HCT116 (cell line): ENCODE measurements at regions not wholly inside any gene's neighbourhood (a gene's known extent, or its start where the extent isn't known, plus 50 kb on each side); places are given as distances from the start of the nearest gene placed in this dataset.

Source experiments
- ATAC-seq: fragments of 200-7000 bp; cut with Tn5 transposase; 2 replicates; pipeline ENCODE4 v1.9.1; 2020; ENCODE audit warnings: mild to moderate bottlenecking, moderate library complexity
- BruUV-seq: library from RNA; stranded (reverse); fragments of 400-500 nt; replicated peaks from 2 replicates; lab custom pipeline; 2021; lab: Mats Ljungman, UMichigan
- CTCF ChIA-PET: fragments of 300-600 bp; sonication (Branson Sonifier 250); formaldehyde crosslinking; loops from one replicate; lab custom pipeline; 2021; ENCODE audit warnings: antibody characterized with exemption; lab: Charles Lee
- POLR2A ChIA-PET: fragments of 300-600, 350-600 bp; sonication (Branson Sonifier 250); formaldehyde crosslinking; loops from one replicate; lab custom pipeline; 2021; ENCODE audit warnings: antibody characterized with exemption; lab: Charles Lee
- RAD21 ChIA-PET, 2 experiments: fragments of 300-600 bp; sonication (Branson Sonifier 250); formaldehyde crosslinking; loops; one replicate each; lab custom pipeline; 2023; ENCODE audit warnings: low total read pairs in 2 of 2; ENCODE audit not compliant: uncharacterized antibody in 2 of 2, unreplicated experiment in 2 of 2, low non-redundant PET in 1 of 2; lab: Charles Lee
- DNase-seq: peaks from one replicate; pipeline ENCODE4 v3.0.0-alpha.2; 2010; ENCODE audit warnings: low read depth, low spot score
- H2AFZ ChIP-seq: fragments of 200-600 bp; shearing (Covaris generic), sonication (generic); 2 replicates; pipeline ENCODE4 v1.6.1; 2017; ENCODE audit warnings: low read depth, mixed run types, mixed read lengths, antibody characterized with exemption, low read length; ENCODE audit not compliant: poor library complexity, severe bottlenecking
- H3K27ac ChIP-seq: 2 replicates; pipeline ENCODE4 v1.5.1; 2012; ENCODE audit warnings: low read depth, low read length
- H3K27me3 ChIP-seq: fragments of 200-600 bp; sonication (generic); 2 replicates; pipeline ENCODE4 v1.6.1; 2016; ENCODE audit warnings: mixed run types, low read length, mixed read lengths; ENCODE audit not compliant: insufficient read depth
- H3K36me3 ChIP-seq, 2 experiments: fragments of 200-500 bp in 1 of 2; fragments of 200-600 bp in 1 of 2; sonication (Bioruptor generic) in 1 of 2; sonication (generic) in 1 of 2; 2 replicates each; pipeline versions ENCODE4 v1.5.1 to v1.6.1; 2014 to 2016; ENCODE audit warnings: low read length in 2 of 2, inconsistent platforms in 1 of 2, mixed read lengths in 1 of 2, mixed run types in 1 of 2; ENCODE audit not compliant: insufficient read depth in 2 of 2, control insufficient read depth in 1 of 2
- H3K4me1 ChIP-seq, 2 experiments: fragments of 200-600 bp in 1 of 2; sonication (generic) in 1 of 2; 2 replicates each; pipeline versions ENCODE4 v1.5.1 to v1.6.1; 2012 to 2017; ENCODE audit warnings: low read length in 2 of 2, inconsistent platforms in 1 of 2, mild to moderate bottlenecking in 1 of 2, mixed read lengths in 1 of 2, mixed run types in 1 of 2, moderate library complexity in 1 of 2; ENCODE audit not compliant: insufficient read depth in 2 of 2, control insufficient read depth in 1 of 2
- H3K4me2 ChIP-seq: fragments of 200-600 bp; sonication (generic); 2 replicates; pipeline ENCODE4 v1.6.1; 2017; ENCODE audit warnings: mixed run types, low read length, mixed read lengths
- H3K4me3 ChIP-seq, 2 experiments: fragments of 200-600 bp in 1 of 2; sonication (generic) in 1 of 2; replicated peaks in 1 of 2; 2 replicates each; pipeline ENCODE4 v1.5.1; 2011 to 2016; ENCODE audit warnings: low read length in 2 of 2, control low read depth in 1 of 2, low read depth in 1 of 2, mild to moderate bottlenecking in 1 of 2, mixed read lengths in 1 of 2, mixed run types in 1 of 2
- H3K79me2 ChIP-seq: fragments of 200-600 bp; sonication (generic); 2 replicates; pipeline ENCODE4 v1.6.1; 2017; ENCODE audit warnings: mild to moderate bottlenecking, mixed run types, low read length, moderate library complexity, mixed read lengths; ENCODE audit not compliant: insufficient read depth
- H3K9ac ChIP-seq: fragments of 200-600 bp; sonication (generic); 2 replicates; pipeline ENCODE4 v1.6.1; 2016; ENCODE audit warnings: low read length, mixed read lengths
- H3K9me2 ChIP-seq: fragments of 200-600 bp; sonication (generic), shearing (Covaris generic); 2 replicates; pipeline ENCODE4 v1.6.1; 2017; ENCODE audit warnings: mixed run types, mild to moderate bottlenecking, moderate library complexity; ENCODE audit not compliant: insufficient read depth
- H3K9me3 ChIP-seq, 2 experiments: fragments of 200-500 bp in 1 of 2; fragments of 200-600 bp in 1 of 2; sonication (Bioruptor generic) in 1 of 2; sonication (generic) in 1 of 2; 2 replicates each; pipeline ENCODE4 v1.6.1; 2014 to 2017; ENCODE audit warnings: low read length in 2 of 2, mixed read lengths in 2 of 2, inconsistent platforms in 1 of 2, low read depth in 1 of 2, mild to moderate bottlenecking in 1 of 2, mixed run types in 1 of 2, moderate library complexity in 1 of 2; ENCODE audit not compliant: control insufficient read depth in 1 of 2, insufficient read depth in 1 of 2
- H4K20me1 ChIP-seq: fragments of 200-600 bp; sonication (generic), shearing (Covaris generic); 2 replicates; pipeline ENCODE4 v1.6.1; 2017; ENCODE audit warnings: mixed run types, mild to moderate bottlenecking, moderate library complexity; ENCODE audit not compliant: insufficient read depth
- CBX3 ChIP-seq: IDR thresholded peaks from 2 replicates; pipeline ENCODE4 v1.6.1; 2012; ENCODE audit warnings: low read depth
- CEBPB ChIP-seq: IDR thresholded peaks from 2 replicates; pipeline ENCODE4 v1.6.1; 2012; ENCODE audit warnings: low read depth
- EZH2phosphoT487 ChIP-seq: fragments of 200-600 bp; IDR thresholded peaks from 2 replicates; pipeline ENCODE4 v1.6.1; 2018; ENCODE audit warnings: antibody characterized with exemption, borderline replicate concordance
- FOSL1 ChIP-seq: IDR thresholded peaks from 2 replicates; pipeline ENCODE4 v1.6.1; 2012; ENCODE audit warnings: low read depth
- JUND ChIP-seq: IDR thresholded peaks from 2 replicates; pipeline ENCODE4 v1.6.1; 2012
- POLR2AphosphoS5 ChIP-seq: IDR thresholded peaks from 2 replicates; pipeline ENCODE4 v1.6.1; 2011; ENCODE audit warnings: mild to moderate bottlenecking, low read depth, low read length, moderate library complexity
- RAD21 ChIP-seq: IDR thresholded peaks from 2 replicates; pipeline ENCODE4 v1.6.1; 2012; ENCODE audit warnings: low read depth, mild to moderate bottlenecking
- SIN3A ChIP-seq: IDR thresholded peaks from 2 replicates; pipeline ENCODE4 v1.6.1; 2012; ENCODE audit warnings: low read depth
- SP1 ChIP-seq: IDR thresholded peaks from 2 replicates; pipeline ENCODE4 v1.6.1; 2012; ENCODE audit warnings: low read depth
- SRF ChIP-seq: IDR thresholded peaks from 2 replicates; pipeline ENCODE4 v1.6.1; 2012; ENCODE audit warnings: low read depth
- ZFX ChIP-seq: fragments of 450-650 bp; IDR thresholded peaks from 2 replicates; pipeline ENCODE4 v1.6.1; 2017
- ZNF274 ChIP-seq: fragments of 200-500 bp; sonication (Bioruptor generic); IDR thresholded peaks from 2 replicates; pipeline ENCODE4 v1.6.1; 2014; ENCODE audit warnings: mild to moderate bottlenecking, low read depth, low read length, inconsistent platforms
- intact Hi-C: fragments of 100-400 bp; cut with micrococcal nuclease; formaldehyde crosslinking; loops from 2 replicates; pipeline ENCODE4 v1.10.0; 2022
- TF ChIP-seq, protein P1 (sequence below): IDR thresholded peaks from 2 replicates; pipeline ENCODE4 v1.6.1; 2012
- TF ChIP-seq, protein P2 (sequence below): IDR thresholded peaks from 2 replicates; pipeline ENCODE4 v1.6.1; 2012; ENCODE audit warnings: low read depth
- TF ChIP-seq, protein P3 (sequence below): IDR thresholded peaks from 2 replicates; pipeline ENCODE4 v1.6.1; 2011; ENCODE audit warnings: mild to moderate bottlenecking, low read length, moderate library complexity; ENCODE audit not compliant: insufficient replicate concordance; ENCODE audit errors: extremely low read depth
- TF ChIP-seq, protein P4 (sequence below): IDR thresholded peaks from 2 replicates; pipeline ENCODE4 v1.6.1; 2012

DNA sequence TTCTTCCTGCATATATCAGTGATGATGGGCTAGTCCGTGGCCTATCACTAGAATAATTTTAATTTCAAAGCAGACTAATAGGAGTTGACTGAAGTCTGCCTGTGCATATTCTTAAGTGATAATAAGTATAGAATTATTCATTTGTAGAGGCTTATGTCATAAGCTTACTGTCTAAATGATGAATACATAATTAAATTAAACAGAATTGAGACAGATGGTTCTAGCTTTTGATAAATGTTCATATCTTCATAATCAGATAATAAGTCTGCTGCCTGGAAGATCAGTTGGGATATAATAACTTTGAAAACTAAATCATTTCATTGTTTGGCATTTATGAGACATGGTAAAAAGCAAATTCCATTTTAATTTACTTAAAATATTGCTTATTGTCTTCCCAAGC, 1175.6 kb downstream of the TECRL start:
- ATAC-seq: no peak
- no TSS peak for BruUV-seq

DNA sequence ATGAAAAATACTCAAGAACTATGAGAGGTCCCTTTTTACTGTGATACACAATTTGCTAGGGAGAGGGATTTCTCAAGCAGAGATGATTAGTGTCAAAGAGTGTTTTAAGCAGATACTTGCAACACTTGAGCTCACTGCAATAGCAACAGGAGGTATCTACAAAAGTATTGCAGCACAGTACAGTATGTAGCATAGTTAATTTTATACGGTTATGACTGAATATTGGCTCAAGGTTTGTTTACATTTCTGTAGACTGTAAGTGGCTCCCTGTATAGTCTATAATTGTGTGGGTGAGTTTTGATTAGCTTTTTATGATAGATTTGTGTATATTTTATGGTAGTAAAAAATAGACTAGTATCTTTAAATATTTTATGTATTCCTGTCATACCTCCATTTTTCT, 1177.2 kb downstream of the TECRL start:
- ATAC-seq (no peak), DNase-seq (no peak)
- no TSS peak for BruUV-seq
- ChIA-PET CTCF (no interaction called here), POLR2A (no interaction called here), RAD21 (no interaction called here)
- no peak overlapping the region for H3K4me3 ChIP-seq
- H3K4me2 ChIP-seq: no peak overlapping the region
- no peak overlapping the region for H2AFZ ChIP-seq
- no peaks in the 10 kb centered on the region for H3K79me2 ChIP-seq
- H3K9ac ChIP-seq: no peak overlapping the region
- no peaks in the 10 kb centered on the region for H3K9me2 ChIP-seq
- H3K9me3 ChIP-seq: peaks cover 0 to 10% of the 10 kb centered on the region in 2 experiments
- intact Hi-C loops: no loop called here
- no peak overlapping the region for H3K27ac ChIP-seq
- no peaks in the 10 kb centered on the region for H3K27me3 ChIP-seq
- no peaks in the 10 kb centered on the region for H4K20me1 ChIP-seq
- no peaks in the 10 kb centered on the region for H3K4me1 ChIP-seq
- no peaks in the 10 kb centered on the region for H3K36me3 ChIP-seq
- TF ChIP-seq CEBPB (no peak), FOSL1 (no peak), EZH2phosphoT487 (no peak), ZNF274 (no peak), CBX3 (no peak), ZFX (no peak), RAD21 (no peak), POLR2AphosphoS5 (no peak), SRF (no peak), SIN3A (no peak)
- TF ChIP-seq, protein P1, sequence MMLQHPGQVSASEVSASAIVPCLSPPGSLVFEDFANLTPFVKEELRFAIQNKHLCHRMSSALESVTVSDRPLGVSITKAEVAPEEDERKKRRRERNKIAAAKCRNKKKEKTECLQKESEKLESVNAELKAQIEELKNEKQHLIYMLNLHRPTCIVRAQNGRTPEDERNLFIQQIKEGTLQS: no peak
- TF ChIP-seq, protein P2, sequence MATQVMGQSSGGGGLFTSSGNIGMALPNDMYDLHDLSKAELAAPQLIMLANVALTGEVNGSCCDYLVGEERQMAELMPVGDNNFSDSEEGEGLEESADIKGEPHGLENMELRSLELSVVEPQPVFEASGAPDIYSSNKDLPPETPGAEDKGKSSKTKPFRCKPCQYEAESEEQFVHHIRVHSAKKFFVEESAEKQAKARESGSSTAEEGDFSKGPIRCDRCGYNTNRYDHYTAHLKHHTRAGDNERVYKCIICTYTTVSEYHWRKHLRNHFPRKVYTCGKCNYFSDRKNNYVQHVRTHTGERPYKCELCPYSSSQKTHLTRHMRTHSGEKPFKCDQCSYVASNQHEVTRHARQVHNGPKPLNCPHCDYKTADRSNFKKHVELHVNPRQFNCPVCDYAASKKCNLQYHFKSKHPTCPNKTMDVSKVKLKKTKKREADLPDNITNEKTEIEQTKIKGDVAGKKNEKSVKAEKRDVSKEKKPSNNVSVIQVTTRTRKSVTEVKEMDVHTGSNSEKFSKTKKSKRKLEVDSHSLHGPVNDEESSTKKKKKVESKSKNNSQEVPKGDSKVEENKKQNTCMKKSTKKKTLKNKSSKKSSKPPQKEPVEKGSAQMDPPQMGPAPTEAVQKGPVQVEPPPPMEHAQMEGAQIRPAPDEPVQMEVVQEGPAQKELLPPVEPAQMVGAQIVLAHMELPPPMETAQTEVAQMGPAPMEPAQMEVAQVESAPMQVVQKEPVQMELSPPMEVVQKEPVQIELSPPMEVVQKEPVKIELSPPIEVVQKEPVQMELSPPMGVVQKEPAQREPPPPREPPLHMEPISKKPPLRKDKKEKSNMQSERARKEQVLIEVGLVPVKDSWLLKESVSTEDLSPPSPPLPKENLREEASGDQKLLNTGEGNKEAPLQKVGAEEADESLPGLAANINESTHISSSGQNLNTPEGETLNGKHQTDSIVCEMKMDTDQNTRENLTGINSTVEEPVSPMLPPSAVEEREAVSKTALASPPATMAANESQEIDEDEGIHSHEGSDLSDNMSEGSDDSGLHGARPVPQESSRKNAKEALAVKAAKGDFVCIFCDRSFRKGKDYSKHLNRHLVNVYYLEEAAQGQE: no peak

More for the DNA sequence above, 1175.6 kb downstream of the TECRL start:
- Histone ChIP-seq H3K4me2 (no peak overlapping the region), H3K27me3 (no peaks in the 10 kb centered on the region), H3K4me3 (no peak overlapping the region), H3K36me3 (no peaks in the 10 kb centered on the region), H3K9ac (no peak overlapping the region), H3K27ac (no peak overlapping the region), H3K79me2 (no peaks in the 10 kb centered on the region), H4K20me1 (no peaks in the 10 kb centered on the region), H3K4me1 (no peaks in the 10 kb centered on the region), H3K9me2 (no peaks in the 10 kb centered on the region), H2AFZ (no peak overlapping the region), H3K9me3 (peaks cover 0 to 16% of the 10 kb centered on the region in 2 experiments)
- ChIA-PET POLR2A (no interaction called here), CTCF (no interaction called here), RAD21 (no interaction called here)
- intact Hi-C loops: no loop called here
- no peak for DNase-seq
- no peak for TF ChIP-seq POLR2AphosphoS5
- no peak for TF ChIP-seq SP1
- no peak for TF ChIP-seq JUND
- TF ChIP-seq, protein P3, sequence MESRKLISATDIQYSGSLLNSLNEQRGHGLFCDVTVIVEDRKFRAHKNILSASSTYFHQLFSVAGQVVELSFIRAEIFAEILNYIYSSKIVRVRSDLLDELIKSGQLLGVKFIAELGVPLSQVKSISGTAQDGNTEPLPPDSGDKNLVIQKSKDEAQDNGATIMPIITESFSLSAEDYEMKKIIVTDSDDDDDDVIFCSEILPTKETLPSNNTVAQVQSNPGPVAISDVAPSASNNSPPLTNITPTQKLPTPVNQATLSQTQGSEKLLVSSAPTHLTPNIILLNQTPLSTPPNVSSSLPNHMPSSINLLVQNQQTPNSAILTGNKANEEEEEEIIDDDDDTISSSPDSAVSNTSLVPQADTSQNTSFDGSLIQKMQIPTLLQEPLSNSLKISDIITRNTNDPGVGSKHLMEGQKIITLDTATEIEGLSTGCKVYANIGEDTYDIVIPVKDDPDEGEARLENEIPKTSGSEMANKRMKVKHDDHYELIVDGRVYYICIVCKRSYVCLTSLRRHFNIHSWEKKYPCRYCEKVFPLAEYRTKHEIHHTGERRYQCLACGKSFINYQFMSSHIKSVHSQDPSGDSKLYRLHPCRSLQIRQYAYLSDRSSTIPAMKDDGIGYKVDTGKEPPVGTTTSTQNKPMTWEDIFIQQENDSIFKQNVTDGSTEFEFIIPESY: no peak
- TF ChIP-seq, protein P4, sequence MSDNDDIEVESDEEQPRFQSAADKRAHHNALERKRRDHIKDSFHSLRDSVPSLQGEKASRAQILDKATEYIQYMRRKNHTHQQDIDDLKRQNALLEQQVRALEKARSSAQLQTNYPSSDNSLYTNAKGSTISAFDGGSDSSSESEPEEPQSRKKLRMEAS: no peak
- no peak for TF ChIP-seq EZH2phosphoT487
- TF ChIP-seq, all 23 proteins: peak for 0
